ENCODE measurements at regions not wholly inside any gene's neighbourhood (a gene's known extent, or its start where the extent isn't known, plus 50 kb on each side); places are given as distances from the start of the nearest gene placed in this dataset.
"Not testable (repeated sequence)": the region's sequence is repeated elsewhere in the genome, so short reads cannot be mapped to it uniquely, and the experiment has no call there.

DNA sequence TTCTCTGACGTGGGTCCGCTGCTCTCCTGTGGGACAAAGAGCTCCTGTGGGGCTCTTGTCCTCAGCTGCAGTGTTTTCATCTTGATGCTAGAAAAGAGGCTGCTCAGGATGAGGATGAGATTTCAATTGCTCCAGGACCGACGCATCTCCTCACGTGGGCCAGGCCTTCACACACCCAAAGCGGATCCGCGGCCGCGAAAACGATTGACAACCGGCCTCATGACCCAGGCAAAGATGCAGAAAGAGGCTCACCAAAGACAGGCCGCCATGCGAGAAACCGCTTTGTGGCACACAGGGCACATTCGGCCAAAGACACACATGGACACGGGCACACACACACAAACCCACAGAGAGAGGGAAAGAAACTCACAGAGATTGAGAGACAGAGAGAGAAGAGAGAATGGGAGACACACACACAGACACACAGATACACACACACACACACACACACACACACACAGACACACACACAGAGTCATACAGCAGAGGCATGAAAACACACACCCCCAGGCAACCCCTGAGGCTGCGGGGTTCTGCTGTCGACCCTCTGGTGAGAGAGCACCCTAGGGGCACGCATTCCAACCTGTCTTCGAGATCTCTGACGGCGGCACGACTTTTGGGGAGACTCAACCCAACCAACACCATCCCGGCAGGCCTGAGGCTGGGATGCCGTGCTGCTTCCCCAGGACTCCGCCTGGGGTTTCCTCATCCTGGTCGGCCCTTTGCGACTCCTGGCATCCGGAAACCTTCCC lies 168.5 kb upstream of the ZNF337 start:
- DNase-seq (ENCODE audit: low spot score) = not testable (repeated sequence)

DNA sequence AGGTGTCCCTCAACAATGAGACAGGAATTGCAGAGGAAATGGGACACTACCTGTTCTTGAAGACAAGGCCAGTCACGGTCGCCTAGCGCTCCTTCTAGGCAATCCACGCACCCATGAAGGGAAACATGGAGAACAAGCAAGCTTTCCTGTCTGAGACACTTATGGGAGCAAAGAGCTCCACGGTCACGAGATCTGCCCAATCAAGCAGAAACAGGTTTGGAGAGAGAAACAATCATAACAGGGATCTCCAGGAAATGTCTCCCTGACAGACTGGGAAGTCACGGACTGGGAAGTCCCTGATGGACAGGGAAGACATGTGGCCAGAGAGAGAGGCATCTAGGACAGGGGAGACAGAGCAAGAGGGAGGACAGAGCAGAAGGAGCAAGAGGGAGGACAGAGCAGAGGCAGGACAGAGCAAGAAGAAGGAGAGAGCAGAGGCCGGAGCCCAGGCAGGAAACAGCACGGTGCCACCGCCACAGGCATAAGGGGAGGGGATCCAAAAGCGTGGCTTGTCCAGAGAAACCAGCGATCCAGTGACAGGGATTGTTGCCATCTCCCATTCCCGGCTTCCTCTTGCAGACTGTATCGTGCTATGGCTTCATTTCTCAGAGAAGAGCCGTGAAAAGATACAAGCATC lies 167.8 kb upstream of the ZNF337 start:
- DNase-seq (ENCODE audit: low spot score) = no peak

- DNase-seq (ENCODE audit: low spot score) = no peak
Measured at GRCh38 chr20:25863536-25864325, 167.1 kb upstream of the ZNF337 start.

DNA sequence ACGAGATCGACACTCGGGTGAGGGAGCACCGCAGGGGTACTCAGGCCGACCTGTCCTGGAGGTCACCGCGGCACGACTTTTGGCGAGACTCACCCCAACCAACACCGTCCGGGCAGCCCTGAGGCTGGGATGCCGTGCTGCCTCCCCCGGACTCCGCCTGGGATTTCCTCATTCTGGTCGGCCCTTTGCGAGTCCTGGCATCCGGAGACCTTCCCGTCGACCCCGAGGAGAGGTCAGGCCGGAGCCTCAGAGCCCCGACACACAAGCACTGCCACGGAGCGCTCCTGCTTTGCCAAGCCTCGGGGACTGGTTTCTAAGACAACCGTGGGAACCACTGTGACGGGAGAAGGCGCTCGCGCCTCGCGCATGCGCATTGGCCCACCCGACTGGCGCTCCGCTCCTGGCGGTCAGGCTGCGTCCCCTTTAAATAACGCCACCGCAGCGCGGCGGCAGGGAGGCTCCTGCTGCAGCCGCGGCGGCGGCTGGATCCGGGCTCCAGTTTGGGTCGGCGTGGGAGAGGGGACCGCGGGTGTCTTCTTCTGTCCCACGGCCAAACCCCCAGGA lies 166.4 kb upstream of the ZNF337 start:
- DNase-seq (ENCODE audit: low spot score) = peak; percentile 66

DNA sequence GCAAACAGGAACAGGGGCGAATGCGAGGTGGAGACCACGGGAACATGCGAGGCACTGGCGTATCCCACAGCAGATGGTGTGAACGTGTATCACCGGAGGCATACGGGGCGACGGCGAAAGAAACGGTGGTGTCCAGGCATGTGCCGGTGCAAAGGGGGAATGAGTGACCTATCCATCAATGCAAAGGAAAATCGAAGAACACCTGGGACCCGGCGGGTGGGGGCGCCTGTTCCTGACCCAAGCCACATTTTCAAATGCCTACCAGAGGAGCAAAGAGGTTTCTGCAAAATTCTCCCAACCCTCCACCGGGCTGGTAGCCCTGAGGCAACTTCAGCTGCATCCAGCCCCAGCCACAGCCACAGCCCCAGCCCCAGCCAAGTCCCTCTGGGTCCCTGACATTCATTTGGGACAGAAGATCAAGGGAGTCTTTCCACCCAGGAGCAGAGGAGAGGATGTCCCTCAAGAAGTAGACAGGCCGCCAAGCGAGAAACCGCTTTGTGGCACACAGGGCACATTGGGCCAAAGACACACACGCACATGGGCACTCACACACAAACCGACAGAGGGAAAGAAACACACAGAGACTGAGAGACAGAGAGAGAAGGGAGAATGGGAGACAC lies 164.0 kb upstream of the ZNF337 start:
- DNase-seq (ENCODE audit: low spot score) = no peak

- peak; percentile 36 for DNase-seq (ENCODE audit: low spot score)
Measured at GRCh38 chr20:25859649-25860530, 163.2 kb upstream of the ZNF337 start.

GRCh38 chr20:25858495-25859425 lies 162.1 kb upstream of the ZNF337 start:
- DNase-seq (ENCODE audit: low spot score) = no peak

- not testable (repeated sequence) for DNase-seq (ENCODE audit: low spot score)
Measured at GRCh38 chr20:25857091-25857788, 160.6 kb upstream of the ZNF337 start.

DNA sequence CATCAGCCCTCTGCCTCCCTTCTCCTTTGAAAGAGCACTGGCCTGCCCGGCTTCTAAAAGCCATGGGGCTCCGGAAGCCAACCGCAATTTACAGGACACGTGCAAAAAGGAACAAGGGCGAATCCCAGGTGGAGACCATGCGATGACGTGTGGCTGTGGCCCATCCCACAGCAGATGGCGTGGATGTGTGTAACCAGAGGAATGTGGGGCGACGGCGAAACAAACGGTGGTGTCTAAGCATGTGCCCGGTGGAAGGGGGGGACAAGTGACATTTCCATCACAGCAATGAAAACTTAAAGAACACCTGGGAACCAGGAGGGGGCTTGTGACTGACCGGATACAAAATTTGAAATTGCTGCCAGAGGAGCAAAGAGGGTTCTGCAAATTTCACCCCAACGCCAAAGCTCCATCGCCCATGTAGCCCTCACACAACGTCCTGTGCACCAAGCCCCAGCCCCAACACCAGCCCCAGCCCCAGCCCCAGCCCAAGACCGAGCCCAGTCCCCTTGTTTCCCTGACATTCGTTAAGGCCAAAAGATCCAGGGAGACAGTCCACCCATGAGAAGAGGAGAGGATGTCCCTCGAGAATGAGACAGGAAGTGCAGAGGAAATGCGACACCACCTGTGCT lies 159.7 kb upstream of the ZNF337 start:
- no peak for DNase-seq (ENCODE audit: low spot score)

- not testable (repeated sequence) for DNase-seq (ENCODE audit: low spot score)
Measured at GRCh38 chr20:25855451-25856156, 159.0 kb upstream of the ZNF337 start.

DNA sequence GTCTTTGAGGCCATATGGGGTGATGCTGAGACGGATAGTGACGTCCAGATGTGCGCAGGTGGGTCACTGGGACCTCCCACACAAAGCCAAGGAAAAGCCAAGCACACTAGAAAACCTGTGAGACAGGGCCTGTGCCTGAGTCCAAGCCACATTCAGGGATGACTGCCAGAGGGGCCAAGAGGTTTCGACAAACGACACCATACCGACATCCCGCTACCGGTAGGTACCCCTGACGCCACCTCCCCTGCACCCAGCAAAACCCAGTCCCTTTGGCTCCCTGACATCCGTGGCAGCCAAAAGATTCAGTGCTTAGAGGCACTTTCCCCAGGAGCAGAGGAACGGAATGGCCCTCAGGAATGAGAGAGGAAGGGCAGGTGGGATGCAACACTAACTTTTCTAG lies 158.0 kb upstream of the ZNF337 start:
- DNase-seq (ENCODE audit: low spot score) = not testable (repeated sequence)

DNA sequence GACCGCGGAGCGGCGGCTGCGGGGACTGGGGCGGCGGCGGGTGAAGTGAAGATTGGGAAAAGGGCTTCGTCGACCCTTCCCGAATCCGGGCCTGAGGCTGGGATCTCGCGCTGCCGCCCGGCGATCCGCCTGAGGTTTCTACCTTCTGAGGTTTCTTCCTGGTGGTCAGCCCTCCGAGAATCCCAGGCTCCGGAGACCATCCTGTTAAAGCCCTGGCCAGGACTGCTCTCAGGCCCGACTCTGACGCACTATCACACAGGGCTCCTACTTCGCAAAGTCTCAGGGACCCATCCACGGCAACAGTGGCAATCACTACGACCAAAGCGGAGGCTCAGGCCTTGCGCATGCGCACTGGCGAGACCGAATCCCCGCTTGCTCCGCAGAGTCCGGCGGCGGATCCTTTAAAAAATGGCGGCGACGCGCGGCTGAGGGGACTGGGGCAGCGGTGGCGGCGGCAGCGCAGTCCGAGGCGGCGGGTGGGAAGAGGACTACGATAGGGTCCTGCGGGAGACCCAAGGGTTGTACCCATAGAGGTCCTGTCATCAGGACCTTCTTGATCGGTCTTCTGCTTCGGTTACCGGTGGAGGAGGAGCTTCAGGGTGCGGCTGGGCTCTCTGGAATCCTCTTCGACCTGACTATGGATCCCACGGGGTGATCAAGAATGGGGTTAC lies 157.2 kb upstream of the ZNF337 start:
- peak; percentile 79 for DNase-seq (ENCODE audit: low spot score)

DNA sequence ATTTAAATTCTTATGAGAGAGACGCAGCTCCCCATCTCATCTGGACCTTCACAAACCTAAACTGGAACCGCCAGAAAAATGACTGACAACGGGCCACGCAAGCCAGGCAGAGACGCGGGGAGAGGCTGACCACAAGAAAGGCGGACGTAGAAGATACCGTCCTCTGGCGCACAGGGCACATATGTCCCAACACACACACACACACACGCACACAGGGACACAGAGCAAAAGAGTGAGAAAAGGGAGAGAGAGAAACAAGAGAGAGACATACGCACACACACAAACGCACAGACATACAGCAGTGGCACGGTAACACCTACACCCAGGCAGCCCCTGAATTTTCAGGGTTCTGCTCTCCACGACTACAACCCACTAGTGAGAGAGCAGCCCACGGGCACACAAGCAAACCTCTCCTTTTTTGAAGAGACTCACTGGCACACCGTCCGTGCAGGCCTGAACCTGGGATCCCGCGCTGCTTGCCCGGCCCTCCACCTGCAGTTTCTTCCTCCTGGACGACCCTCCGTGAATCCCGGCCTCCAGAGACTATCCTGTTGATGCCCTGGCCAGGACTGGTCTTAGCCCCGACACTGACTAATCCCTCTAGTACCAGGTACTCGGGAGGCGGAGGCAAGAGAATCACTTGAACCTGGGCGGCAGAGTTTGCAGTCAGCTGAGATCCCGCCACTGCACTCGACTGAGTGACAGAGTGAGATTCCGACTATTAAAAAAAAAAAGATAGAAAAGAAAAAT lies 156.5 kb upstream of the ZNF337 start:
- DNase-seq (ENCODE audit: low spot score) = not testable (repeated sequence)

DNA sequence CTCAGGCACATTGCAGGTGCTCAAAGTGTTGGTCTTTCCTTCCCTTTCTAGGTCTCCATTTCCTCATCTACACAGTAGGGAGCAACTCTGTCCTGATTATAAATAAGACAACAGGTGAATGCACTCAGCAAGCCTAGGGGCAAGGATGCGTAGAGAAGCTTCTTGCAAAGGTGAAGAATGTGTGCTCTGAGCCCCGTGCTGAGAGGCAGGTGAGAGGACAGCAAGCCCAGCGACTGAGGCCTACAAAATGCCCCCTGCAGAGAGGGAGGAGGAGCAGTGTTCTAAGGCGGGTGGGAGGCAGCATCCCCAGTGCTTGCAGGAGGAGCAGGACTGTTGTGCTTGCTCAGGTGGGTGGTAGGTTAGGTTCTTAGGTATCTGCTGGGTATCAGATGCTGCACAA lies 153.5 kb upstream of the ZNF337 start:
- not testable (repeated sequence) for DNase-seq (ENCODE audit: low spot score)

DNA sequence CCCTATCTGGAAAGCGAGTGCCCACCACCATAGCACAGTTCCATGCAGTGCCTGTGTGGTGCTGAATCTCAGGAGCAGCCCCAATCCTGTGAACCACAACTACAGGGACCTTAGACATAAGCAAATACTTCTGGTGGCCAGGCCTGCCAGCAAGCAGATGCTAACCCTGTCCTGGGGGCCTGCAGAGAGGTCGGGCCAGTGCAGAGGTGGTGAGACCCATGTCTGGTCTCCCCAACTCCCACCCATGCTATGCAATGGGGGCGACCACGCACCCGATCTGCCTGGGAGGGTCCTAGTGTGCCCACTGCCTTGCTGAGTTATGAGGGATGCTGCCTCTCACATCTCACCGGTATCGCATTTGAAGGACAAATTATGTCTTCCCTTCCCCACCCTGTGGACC lies 151.6 kb upstream of the ZNF337 start:
- DNase-seq (ENCODE audit: low spot score) = no peak

DNA sequence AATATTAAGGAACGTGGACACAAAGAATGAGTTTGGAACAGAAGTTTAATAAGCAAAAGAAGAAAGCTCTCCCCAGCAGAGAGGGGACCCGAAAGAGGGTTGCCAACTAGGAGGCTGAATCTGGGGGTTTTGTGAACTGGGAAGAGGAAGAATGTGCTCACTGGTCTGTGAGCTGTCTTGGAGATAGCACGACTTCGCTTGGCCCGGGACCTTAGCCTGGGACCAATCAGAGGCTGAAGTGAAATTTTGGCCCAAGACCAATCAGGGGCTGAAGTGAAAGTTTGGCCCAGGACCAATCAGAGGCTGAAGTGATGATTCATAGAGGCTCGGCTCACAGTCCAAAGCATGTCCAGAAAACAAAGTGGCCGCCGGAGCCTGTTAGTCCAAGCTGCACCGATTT lies 148.0 kb upstream of the ZNF337 start:
- not testable (repeated sequence) for DNase-seq (ENCODE audit: low spot score)

GRCh38 chr20:25813511-25813910 lies 116.9 kb upstream of the ZNF337 start:
- DNase-seq (ENCODE audit: low spot score) = not testable (repeated sequence)
